HG03565 (cell line): ENCODE measurements at regions not wholly inside any gene's neighbourhood (a gene's known extent, or its start where the extent isn't known, plus 50 kb on each side); places are given as distances from the start of the nearest gene placed in this dataset.
"Not testable (repeated sequence)": the region's sequence is repeated elsewhere in the genome, so short reads cannot be mapped to it uniquely, and the experiment has no call there.

ENCODE experiments used
- ATAC-seq: cut with Tn5 transposase; IDR thresholded peaks from one replicate; pipeline ENCODE4 v1.9.1; 2021; ENCODE audit warnings: mild to moderate bottlenecking, moderate library complexity; ENCODE audit not compliant: unreplicated experiment

DNA sequence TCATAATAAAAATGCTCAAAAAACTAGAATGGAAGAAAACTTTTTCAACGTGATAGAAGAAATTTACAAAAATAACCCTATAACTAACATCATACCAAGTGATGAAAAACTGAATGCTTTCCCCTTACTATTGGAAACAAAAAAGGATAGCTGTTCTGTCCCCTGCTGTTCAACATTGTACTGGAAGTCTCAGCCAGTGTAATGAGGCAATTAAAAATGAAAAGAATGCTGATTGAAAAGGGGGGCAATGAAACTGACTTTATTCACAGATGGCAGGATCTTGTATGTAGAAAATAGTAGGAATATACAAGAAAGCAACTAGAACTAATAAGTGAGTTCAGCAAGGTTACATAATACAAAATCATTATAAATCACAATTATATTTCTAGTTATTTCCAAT, 337.9 kb upstream of the KITLG start:
- no peak for ATAC-seq

DNA sequence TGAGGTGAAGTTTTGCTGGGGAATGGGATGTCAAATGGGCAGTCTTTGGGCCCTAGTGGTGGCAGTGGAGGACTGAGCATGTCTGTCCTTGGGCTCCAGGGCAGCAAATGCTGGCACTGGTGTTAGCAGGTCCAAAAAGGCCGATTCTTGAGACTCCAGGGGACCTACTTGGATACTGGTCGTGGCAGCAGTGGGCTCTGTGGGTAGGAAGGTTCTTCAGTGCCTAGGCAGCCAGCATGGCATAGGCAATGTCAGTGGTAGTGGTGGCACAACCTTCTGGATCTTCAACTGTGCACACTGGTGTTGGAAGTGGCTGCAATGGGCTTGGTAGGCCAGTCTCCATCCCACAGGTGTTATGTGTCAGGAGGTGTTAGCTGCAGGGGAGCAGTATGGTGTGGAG, 334.7 kb upstream of the KITLG start:
- no peak for ATAC-seq

- ATAC-seq, result no peak
Measured at GRCh38 chr12:88909510-88909909, 329.2 kb upstream of the KITLG start.

DNA sequence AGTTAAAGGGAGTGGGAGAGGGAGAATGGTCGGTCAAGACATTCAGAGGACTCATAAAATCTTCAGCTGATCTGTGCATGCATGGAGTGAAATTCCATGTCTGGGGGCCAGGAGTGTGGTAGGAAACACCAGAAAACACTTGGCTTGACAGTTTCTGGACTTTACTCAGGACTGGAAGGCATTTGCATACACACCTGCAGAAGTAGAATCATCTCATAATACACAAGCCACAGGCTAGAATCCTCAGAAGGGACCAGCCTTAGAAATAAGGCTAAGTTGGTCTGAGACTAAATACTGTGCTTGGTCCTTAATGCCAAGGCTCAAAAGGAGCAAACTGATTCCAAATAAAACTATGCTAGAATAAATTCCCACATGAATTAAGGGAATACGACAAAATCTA, 328.1 kb upstream of the KITLG start:
- ATAC-seq, result no peak

- no peak for ATAC-seq
Measured at GRCh38 chr12:88904705-88905104, 324.4 kb upstream of the KITLG start.

DNA sequence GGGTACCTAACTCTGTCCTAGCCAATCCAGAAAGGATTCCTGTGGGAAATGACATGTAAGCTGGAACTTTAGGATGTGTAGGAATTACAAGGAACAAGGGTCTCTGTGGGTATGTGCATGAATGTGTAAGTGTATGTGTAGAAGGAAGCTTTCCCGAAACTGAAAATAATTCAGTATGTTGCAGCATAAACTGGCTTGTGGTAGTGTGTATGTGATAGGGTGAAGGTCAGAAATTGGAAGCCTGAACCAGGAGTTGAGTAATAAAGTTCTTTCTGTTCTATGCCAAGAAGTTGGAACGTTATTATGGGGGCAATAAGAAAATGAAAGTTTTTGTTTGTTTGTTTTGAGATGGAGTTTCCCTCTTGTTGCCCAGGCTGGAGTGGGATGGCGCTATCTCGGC, 323.1 kb upstream of the KITLG start:
- ATAC-seq, result no peak

GRCh38 chr12:88897723-88898122, 317.5 kb upstream of the KITLG start:
- ATAC-seq, result no peak

GRCh38 chr12:88896958-88897357, 316.7 kb upstream of the KITLG start:
- ATAC-seq, result no peak

GRCh38 chr12:88895634-88896033, 315.4 kb upstream of the KITLG start:
- no peak for ATAC-seq

- ATAC-seq, result no peak
Measured at GRCh38 chr12:88893801-88894200, 313.5 kb upstream of the KITLG start.

GRCh38 chr12:88891434-88891833, 311.2 kb upstream of the KITLG start:
- not testable (repeated sequence) for ATAC-seq

- ATAC-seq, result no peak
Measured at GRCh38 chr12:88889326-88890110, 309.2 kb upstream of the KITLG start.

DNA sequence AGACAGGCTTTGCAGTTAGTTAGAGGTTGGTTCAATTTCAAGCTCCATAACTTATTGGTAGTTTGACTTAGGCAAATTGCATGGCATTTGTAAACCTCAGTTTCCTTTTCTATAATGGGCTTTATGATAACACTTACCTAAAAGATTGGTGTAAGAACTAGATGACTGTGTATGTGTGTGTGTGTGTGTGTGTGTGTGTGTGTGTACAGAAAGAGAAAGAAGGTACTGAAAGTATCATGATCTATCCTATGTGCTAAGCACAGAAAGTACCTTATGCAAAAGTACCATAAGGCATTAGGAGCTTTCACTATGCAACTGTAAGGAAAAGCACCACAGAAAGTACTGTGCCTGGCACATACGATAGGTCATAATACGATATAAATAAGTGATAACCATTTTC, 304.3 kb upstream of the KITLG start:
- ATAC-seq, result peak; percentile 75

GRCh38 chr12:88882662-88883061, 302.4 kb upstream of the KITLG start:
- ATAC-seq, result no peak

GRCh38 chr12:88880051-88880450, 299.8 kb upstream of the KITLG start:
- no peak for ATAC-seq

GRCh38 chr12:88878295-88878694, 298.0 kb upstream of the KITLG start:
- ATAC-seq, result no peak

DNA sequence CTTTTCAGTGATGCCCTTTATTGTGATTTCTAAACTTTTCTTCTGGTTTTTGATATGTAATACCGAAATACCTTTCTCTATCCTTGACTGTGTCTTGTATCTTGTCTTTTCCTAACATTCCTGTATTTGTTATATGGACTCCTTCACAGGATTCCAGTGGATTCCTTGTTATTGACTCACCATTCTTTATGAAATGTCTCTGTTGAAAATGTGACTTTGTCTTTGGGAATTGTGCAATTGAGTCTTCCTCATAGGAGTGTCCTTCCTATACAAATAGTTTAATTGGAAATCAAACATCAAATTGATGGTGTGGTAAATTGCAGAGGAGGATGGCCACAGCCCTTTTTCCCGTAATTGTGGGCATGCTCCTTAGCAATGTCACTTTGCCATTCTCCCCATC, 296.6 kb upstream of the KITLG start:
- no peak for ATAC-seq

DNA sequence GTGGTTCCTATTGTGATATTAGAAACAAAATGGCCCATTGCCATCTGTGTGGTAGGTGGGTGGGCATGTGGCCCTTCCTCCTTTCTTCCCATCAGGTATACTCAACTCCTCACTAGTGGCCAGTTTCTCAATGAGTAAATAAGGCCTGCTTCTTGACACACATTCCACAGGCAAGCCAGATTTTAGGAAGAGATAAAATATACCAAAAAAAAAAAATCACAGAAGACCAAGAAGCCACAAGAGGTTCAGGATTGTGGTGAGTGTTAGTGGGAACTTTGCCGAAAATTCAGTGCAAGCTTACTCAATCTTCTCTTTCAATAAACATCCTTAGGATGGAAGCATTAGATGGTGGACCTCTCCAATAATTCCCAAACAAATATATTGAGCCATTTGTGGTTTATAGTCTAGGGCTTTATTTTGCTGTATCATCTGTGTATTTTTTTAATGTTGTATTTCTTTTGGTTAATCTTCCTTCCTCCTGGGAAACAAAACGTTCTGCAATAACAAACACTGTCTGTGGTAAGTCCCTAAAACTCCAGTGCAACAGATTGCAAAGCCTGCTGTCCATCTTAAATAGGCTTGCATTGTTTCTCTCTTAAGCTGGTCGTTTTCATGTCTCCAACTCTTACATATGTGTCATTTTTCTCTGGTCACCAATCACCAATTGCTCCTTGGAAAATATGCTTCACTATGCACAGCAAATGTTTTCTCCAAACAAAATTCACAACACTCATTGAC, 289.9 kb upstream of the KITLG start:
- no peak for ATAC-seq

DNA sequence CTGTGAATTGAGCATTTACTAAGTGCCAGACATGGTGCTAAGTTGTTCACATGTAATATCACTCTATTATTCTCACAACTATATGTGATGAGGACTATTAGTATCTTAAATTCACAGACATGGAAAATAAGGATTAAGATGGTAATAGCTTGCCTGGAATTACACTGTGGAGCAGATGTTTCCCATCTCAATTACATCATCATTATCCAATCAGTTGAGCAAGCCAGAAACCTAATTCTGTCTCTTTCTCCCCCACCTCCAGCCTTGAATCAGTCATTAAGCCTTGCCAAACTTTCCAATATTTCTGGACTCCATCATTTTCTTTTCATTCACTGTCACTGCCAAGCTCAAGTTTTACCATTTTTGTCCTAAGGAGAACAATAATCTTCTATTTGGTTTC, 287.8 kb upstream of the KITLG start:
- no peak for ATAC-seq

DNA sequence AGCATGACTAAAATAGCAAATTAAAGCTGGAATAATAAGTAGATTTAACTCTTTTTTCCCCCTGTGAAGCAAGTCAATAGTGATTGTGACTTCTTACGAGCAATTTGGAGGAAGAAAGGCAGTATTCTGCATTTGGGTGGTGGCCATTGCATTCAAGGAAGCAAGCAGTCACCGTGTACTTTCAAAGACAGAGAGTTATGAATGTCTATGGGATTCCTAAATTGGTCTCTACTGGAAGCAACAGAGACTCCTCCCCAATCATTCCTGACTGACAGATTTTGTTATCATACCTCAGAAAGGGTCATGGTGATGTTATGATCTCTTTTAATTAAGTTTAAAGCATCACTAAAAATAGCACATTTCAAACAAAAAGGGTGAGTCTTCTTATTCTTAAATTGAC, 287.2 kb upstream of the KITLG start:
- ATAC-seq, result no peak

GRCh38 chr12:88866881-88867280, 286.6 kb upstream of the KITLG start:
- ATAC-seq, result no peak

GRCh38 chr12:88865537-88865936, 285.3 kb upstream of the KITLG start:
- ATAC-seq, result no peak
